RKO (cell line): ENCODE measurements at regions not wholly inside any gene's neighbourhood (a gene's known extent, or its start where the extent isn't known, plus 50 kb on each side); places are given as distances from the start of the nearest gene placed in this dataset.
"Not testable (repeated sequence)": the region's sequence is repeated elsewhere in the genome, so short reads cannot be mapped to it uniquely, and the experiment has no call there.

Experiments used
- DNase-seq: peaks from one replicate; pipeline ENCODE4 v3.0.0-alpha.2; 2016; ENCODE audit warnings: low spot score

DNA sequence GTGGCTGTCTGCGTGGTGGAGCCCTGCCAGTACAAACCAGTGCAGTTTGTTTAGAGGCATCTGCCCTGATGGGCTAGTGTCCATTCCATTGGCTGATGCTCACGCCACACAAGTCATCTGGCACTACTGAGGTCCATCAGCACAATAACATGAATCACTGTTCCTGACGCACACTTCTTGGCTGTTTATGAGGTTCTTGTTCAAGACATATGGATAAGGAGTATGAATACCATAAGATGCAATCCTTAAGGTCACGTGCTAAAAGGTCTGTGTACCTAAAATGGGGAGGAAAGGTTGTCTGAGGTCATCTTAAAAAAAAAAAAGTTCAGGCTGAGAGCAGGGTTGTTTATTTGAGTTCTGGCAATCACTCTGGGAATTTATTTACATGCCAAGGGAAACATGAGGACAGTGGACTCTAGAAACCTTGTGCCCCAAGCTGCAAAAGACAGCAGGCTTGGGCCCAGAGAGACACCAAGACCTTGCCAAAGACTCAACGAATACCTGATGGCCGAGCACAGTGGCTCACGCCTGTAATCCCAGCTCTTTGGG, 54.1 kb upstream of the SHLD1 start:
- peak; percentile 39 for DNase-seq

DNA sequence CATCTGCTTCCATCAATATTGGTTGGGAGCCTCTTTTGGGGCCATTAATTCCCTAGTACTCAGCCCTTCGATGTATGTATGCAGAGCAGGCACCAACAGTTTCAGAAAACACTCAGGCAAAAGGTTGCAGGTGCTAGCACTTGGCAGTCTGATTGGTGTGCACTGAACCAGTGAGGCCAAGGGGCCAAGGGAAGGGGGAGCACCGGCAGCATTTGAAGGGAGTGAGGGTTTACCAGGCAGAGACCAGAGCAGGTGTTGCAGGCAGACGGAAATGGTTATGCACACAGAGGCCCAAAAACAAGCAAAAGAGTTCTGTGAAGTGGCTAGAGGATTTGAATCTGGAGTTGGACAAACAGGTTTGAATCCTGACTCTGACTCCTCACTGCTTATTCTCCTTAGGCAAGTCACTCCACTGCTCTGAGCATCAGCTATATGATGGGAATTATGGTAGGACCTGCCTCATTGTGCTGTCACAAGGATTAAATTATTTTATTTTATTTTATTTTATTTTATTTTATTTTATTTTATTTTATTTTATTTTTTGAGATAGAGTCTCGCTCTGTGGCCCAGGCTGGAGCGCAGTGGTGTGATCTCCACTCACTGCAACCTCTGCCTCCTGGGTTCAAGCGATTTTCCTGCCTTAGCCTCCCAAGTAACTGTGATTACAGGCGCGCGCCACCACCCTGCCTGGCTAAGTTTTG, 58.1 kb upstream of the SHLD1 start:
- no peak for DNase-seq

DNA sequence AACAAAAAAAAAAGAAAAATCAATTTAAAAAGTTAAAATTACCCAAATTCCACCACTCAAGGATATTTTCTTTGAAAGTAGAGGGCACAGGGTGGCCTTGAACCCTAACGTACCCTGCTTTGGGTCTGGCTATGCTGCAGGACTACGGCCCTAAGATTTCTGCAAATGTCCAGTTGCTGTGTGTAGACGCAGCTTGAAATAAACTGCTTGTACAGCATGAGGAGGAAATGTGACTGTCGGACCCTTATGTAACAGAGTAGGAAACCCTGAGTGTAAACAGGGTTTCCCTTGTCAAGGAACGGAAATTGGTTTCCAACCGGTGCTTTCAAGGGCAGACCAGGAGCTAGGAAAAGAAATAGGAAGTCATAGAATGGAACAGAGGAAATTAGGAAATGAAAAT, 60.7 kb upstream of the SHLD1 start:
- DNase-seq, result no peak

DNA sequence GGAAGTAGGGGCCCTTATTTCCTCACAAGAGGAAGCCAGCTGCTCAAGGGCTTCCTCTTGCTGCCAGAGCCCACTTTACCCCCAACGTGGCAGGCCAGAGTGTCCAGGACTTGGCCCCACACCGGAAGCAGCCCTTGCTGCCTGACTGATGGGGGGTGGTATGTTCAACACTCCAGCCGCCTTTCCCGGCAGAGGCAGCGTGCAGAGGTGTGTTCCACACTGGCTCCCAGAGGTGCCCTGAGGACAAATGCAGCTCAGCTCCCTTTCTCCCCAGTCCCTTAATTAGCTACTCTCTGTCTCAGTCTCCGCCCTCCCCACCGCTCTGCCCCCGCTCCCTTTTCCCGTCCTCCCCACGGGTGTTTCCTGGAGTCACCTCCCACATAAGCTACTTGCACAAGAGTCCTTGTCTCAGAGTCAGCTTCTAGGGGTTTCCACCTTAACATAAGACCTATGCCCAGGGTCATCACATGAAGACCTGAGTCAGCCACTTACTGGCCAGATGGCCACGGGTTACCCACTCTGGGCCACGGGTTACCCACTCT, 61.7 kb upstream of the SHLD1 start:
- DNase-seq, result no peak

DNA sequence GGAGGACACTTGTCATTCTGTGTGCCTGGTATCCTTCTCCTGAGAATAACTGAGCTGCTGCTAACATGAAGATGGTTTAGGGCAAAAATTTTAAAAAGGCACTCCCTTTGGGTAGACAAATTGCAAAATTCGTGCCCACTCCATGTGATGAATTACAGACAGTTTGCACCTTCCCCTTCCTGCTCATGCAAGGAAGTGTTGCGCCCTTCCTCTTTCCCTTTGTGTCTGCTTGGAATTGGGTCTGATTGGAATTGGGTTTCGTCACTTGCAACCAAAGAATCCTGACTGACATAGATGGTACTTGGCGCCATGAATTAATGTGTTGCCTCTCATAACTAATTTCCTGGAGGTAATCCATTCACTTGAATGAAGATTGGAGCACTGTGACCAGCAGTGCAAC, 62.3 kb upstream of the SHLD1 start:
- DNase-seq, result no peak

DNA sequence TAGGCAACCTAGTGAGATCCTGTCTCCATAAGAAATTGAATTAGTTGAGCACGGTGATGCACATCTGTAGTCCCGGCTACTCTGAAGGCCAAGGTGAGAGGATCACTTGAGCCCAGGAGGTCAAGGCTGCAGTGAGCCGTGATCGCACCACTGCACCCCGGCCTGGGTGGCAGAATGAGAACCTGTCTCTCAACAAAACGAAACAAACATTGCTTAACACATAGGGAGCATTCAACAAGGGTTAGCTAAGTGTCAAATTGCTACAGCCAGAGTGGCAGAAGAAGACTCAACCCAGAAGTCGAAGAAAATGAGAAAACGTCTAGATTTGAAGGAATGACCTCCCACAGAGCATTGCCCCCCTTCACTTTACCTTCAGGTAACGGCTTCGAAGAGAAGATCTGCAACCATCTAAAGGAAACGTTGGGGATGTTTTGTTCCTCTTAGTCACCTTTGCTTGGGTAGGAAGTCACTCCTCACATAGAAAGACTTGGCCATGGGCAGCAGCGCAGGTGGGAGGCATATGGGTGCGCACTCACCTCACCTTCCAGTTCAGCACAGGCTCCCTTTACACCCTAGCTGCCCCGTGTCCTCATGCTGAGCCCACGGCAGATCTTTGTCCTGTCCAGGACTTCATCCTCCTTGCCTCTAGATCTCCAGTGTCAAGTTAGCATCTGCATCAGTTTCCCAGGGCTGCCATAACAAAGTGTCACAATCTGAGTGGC, 63.7 kb upstream of the SHLD1 start:
- no peak for DNase-seq

DNA sequence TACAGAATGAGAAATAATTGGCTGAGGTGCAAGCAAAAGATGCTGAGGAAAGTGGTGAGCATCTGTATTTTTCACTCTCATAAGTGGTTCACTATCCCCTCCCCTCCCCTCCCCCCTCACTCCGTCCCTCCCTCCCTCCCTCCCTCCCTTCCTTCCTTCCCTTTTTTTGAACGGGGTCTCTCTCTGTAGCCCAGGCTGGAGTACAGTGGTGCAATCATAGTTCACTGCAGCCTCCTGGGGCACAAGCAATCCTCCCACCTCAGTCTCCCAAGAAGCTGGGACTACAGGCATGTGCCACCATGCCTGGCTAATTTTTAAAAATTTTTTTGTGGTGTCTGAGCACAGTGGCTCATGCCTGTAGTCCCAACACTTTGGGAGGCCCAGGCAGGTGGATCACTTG, 67.6 kb upstream of the SHLD1 start:
- not testable (repeated sequence) for DNase-seq

DNA sequence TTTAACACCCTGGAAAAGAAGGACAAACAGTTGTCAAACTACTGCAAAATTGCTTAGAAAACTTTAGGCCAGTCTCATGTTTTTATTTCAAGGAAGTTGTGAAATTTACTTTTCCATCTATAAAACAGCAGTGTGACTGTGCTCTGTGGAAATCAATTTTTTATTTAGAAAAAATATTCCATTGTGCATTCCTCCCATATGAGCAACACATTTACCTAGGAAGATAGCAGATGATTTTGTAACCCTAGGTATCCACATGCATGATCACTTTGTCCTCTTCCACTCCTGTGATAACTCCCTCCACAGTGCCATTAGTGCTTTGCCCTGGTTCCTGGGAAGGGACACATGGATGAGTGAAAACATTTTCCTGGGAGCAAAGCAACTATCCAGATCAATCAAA, 69.4 kb upstream of the GPCPD1 start:
- no peak for DNase-seq

DNA sequence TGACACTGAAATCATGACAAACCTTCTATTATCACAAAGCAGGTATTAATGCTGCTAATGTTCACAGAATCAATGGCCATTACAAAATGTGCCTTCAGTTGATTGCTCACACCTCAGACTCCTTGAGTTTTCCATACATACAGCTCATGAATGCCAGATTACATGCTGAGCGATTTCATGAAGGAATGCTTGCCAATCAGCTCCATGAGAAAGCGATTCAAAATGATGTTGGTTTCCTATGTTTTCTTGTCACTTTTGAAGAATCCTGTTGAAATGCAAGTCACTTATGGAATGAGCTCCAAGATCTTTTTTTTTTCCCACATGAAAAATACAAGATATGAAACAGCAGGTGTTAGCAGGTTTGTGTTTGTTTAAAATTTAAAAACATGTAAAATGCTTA, 68.0 kb upstream of the GPCPD1 start:
- DNase-seq, result no peak

DNA sequence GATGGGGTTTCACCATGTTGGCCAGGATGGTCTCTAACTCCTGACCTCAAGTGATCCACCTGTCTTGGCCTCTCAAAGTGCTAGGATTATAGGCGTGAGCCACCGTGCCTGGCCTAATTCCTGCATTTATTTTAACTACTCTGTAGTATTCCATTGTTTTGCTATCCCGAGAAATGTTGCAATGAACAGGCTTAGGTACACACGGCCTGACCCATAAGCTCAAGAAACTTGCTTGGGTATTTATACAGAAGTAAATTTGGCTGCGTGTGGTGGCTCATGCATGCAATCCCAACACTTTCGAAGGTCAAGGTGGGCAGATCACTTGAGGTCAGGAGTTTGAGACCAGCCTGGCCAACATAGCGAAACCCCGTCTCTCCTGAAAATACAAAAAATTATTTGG, 67.1 kb upstream of the GPCPD1 start:
- not testable (repeated sequence) for DNase-seq

DNA sequence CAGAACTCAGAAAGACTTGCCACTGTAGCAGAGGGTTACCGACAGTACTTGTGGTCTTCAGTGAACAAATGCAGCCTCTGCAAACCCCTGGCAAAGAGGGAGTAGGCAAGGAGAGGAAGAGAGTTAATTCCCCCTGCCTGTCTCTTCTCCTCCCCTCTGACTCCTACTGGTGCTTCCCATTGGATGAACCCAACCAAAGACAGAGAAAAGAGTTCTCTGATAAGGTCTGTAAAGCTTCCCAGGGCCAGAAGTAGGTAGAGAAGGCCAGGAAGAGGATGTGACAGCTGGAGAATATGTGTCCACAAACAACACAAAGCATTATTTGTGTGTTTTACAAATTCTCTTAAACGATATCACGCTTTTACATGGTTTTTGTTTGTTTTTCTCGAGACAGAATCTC, 66.6 kb upstream of the GPCPD1 start:
- no peak for DNase-seq

DNA sequence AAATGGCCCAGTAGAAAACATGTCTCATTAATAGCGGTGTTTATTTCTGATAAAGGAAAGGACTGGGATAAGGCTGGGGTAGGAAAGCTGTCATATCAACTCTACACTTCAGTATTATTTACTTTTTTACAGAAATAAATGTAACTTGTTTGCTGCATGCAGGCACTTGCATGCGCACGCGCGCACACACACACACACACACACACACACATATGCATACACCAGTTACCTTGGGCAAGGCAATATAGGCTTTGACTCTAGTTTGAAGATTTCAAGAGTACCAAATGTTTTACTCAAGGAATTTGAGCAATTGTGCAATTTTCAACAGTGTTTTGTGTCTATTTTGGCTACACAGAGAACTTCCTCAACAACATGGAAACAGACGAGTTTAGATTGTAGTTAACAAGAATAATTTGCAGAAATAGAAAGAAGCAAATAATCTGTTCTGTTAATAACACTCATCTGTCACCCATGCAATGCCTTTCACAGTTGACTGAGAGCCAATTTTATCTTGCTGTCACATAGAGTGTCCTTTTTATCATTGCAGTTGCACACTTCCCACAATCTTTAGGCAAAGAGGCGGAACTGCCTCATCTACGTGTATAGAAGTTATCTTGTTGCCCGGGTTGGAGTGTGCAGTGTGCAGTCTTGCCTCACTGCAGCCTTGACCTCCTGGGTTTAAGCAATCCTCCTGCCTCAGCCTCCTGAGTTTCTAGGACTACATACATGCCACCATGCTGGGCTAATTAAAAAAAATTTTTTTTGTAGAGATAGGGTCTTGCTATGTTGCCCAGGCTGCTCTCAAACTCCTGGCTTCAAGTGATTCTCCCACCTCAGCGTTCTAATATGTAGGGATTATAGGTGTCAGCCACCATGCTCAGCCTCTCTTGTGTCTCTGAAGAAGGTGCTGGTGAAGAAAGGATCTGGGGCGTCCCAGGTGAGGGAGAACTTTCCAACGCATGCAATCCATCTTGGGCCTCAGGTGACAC, 64.6 kb upstream of the GPCPD1 start:
- DNase-seq, result no peak

DNA sequence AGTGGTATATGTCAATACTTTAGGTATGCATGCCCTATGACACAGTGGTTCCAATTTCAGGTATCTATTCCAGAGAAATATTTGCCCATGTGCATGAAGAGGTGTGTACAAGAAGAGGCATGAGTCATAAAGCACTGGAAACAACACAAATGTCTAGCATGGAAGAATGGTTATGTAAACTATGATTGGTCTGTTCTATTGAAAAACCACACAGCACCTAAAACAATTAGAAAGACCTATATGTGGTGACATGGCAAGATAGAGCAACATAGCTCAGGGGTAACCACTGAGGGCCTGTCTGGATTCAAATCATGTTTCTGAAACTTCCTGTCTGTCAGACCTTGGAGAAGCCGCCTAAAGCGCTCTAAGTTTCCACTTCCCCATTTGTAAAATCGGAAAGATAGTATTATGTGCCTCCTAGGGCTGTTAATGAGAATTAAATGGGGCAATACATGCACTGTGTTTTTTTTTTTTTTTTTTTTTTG, 63.4 kb upstream of the GPCPD1 start:
- DNase-seq, result peak; percentile 32

DNA sequence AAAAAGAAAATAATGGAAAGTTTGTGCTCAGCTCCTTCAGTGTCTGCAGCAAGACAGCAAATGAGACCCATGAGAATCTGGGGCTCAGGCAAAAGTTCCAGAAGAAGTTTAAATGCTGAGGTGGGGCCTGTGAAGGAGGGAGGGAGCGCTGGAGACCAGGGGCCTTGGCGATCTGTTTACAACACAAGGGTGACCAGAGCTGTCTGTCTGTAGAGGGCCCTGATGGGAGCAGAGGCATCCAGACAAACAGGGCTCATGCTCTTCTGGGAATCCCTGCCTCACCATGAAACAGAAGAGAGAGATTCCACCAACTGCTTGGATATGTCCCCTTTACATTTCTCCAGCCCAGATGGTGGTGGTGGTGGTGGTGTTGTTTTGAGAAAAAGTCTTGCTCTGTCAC, 60.1 kb upstream of the GPCPD1 start:
- DNase-seq, result no peak

DNA sequence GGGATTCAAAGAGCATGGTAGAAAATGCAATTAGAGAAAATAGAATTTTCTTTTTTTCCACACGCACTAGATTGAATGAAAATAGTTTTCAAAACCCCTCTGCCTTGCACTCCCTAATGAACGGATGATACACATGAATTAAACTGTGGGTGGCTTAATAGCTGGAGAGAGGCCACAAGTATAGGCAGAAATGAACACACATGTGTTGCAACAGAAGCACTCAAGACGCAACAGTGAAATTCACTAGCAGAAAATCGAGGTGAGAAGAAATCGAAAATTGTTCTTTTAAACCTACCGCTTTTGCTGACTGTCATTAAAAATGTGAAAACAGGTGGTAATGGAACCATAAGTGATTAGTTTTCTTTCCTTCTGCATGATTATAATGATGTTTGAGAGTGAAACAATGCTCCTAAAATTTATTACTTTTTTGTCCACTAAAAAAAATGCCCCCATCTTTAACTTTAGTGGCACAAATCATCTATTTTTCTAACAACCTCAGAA, 59.3 kb upstream of the GPCPD1 start:
- no peak for DNase-seq

DNA sequence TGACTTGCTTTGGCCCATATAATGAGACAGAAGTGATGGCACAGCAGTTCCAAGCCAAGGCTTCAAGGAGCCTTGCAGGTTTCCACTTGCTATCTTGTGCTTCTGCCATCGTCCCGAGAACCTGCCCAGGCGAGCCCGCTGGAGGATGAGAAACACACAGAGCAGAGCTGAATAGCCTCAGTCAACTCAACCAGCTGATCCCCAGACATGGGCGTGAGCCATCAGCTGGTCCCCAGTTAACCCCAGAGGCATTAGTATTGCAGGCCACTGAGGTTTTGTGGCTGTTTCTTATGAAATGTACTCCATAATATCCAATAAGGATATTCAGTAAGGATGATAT, 57.7 kb upstream of the GPCPD1 start:
- DNase-seq, result no peak

DNA sequence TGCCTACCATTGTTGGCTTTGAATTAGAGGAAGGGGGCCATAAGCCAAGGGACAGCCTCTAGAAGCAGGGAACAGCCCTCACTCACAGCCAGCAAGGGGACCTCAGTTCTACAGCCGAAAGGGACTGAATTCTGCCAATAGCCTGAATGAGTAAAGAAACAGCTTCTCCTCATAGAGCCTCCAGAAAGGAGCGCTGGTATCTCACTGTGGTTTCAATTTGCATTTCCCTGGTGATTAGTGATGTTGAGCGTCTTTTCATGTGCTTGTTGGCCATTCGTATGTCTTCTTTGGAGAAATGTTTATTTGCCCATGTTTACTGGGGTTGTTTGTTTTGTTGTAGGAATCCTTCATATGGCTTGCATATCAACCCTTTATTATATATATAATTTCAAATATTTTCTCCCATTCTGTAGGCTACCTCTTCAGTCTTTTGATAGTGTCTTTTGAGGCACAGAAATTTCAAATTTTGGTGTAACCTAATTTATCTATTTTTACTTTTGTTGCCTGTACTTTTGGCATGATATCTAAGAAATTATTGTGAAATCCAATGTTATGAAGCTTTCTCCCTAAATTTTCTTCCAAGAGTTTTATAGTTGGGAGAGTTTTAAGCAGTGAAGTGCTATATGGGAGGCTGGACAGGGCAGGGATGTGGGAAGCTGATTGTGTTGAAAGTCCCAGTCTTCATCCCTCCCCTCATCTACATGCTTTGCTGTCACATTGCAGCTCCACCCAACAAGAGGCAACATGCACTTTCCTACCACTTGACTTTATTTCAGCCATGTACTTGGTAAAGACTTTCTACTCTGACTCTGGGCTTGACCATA, 57.1 kb upstream of the GPCPD1 start:
- DNase-seq, result no peak

DNA sequence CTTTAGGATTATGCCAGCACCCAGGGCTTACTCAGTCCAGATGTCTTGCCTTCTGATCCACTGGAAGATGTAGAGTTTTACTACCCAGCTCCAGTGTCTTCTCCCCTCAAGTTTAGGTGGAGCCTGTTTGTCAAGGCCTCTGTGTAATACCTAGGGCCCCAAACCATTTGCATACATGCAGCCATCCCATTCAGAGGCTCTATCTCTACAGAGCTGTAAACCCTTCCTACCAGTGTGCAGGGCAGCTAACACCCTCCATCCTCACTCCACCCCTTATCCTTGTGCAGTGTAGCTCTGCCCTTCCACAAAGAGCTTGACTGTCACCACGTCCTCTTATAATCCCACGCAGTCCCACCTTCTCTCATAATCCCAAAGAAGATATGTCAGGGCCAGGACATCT, 54.6 kb upstream of the GPCPD1 start:
- DNase-seq, result no peak

DNA sequence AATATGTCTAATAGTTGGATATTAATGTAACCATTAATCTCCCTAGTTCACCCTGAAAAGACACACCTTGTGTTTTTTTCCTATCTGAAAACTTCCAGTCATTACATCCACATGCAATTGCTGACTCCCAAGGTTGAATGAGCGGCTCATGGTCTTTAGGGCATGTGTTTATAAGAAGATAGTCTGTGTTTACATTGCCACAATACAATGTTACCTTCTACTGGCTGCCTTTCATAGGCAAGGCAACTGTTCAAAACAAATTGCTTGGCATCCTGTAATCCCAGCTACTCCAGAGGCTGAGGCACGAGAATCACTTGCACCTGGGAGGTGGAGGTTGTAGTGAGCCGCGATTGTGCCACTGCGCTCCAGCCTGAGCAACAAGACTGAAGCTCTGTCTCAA, 52.6 kb upstream of the GPCPD1 start:
- DNase-seq, result no peak

DNA sequence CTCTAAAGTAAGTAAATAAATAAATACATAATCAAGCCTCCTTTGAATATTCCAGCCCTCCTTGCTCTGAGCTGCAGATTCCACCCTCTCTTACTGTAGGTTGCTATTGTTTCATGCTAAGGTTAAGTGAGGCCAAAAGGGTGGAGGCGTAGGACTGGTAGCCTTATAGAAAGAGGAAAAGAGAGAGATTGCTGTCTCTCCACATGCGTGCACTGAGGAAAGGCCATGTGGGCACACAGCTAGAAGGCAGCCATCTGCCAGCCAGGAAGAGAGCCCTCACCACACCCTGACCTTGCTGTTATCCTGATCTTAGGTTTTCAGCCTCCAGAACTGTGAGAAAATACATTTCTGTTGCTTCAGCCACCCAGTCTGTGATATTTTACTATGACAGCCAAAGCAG, 52.0 kb upstream of the GPCPD1 start:
- DNase-seq, result no peak

DNA sequence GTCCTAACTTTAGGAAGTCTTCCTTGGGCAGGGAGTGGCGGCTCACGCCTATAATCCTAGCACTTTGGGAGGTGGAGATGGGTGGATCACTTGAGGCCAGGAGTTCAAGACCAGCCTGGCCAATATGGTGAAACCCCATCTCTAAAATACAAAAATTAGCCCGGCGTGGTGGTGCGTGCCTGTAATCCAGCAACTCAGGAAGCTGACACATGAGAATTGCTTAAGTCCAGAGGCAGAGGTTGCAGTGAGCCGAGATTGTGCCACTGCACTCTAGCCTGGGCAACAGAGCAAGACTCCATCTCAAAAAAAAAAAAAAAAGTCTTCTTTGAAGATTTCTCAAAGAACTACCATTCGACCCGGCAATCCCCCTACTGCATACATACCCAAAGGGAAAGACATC, 50.0 kb upstream of the GPCPD1 start:
- DNase-seq, result not testable (repeated sequence)
